Upper lobe of left lung (tissue), 4 donors: ENCODE measurements at regions not wholly inside any gene's neighbourhood (a gene's known extent, or its start where the extent isn't known, plus 50 kb on each side); places are given as distances from the start of the nearest gene placed in this dataset.

Experiments
- CTCF ChIP-seq, 6 experiments: fragments of 450-650 bp in 4 of 6; fragments of 200-600 bp in 2 of 6; sonication (generic) in 2 of 6; IDR thresholded peaks; one replicate each; pipeline ENCODE4 v1.5.1; 2016 to 2019; ENCODE audit warnings: antibody characterized with exemption in 6 of 6
- EP300 ChIP-seq, 4 donors: sonication (generic); formaldehyde crosslinking; IDR thresholded peaks; one replicate each; pipeline ENCODE4 v1.5.1; 2017; ENCODE audit warnings: antibody characterized with exemption in 4 of 4, control low read depth in 2 of 4
- POLR2A ChIP-seq, 4 donors: fragments of 450-650 bp; IDR thresholded peaks; one replicate each; pipeline ENCODE4 v1.5.1; 2016 to 2017; ENCODE audit warnings: antibody characterized with exemption in 4 of 4, mild to moderate bottlenecking in 2 of 4
- POLR2AphosphoS5 ChIP-seq, 2 donors: sonication (generic); formaldehyde crosslinking; IDR thresholded peaks; one replicate each; pipeline ENCODE4 v1.5.1; 2017; ENCODE audit warnings: antibody characterized with exemption in 2 of 2

- TF ChIP-seq POLR2A (IDR thresholded peaks at IDR 0.05) (no peak), CTCF (IDR thresholded peaks at IDR 0.05) (no peak), POLR2AphosphoS5 (IDR thresholded peaks at IDR 0.05) (no peak), EP300 (IDR thresholded peaks at IDR 0.05) (no peak)
Measured at GRCh38 chr10:89100680-89101079, 106.4 kb downstream of the CH25H start.
